GM23248 (cell line): ENCODE measurements at regions not wholly inside any gene's neighbourhood (a gene's known extent, or its start where the extent isn't known, plus 50 kb on each side); places are given as distances from the start of the nearest gene placed in this dataset.

Experiments
- EZH2 ChIP-seq: fragments of 200-600 bp; sonication (generic); IDR thresholded peaks from 2 replicates; pipeline ENCODE4 v1.6.1; 2018; ENCODE audit warnings: antibody characterized with exemption, mild to moderate bottlenecking; ENCODE audit not compliant: insufficient read depth, poor library complexity, severe bottlenecking
- EZH2phosphoT487 ChIP-seq: fragments of 200-600 bp; sonication (generic); IDR thresholded peaks from 2 replicates; pipeline ENCODE4 v1.6.1; 2018; ENCODE audit warnings: antibody characterized with exemption, moderate library complexity, mild to moderate bottlenecking, low read depth; ENCODE audit not compliant: insufficient read depth

DNA sequence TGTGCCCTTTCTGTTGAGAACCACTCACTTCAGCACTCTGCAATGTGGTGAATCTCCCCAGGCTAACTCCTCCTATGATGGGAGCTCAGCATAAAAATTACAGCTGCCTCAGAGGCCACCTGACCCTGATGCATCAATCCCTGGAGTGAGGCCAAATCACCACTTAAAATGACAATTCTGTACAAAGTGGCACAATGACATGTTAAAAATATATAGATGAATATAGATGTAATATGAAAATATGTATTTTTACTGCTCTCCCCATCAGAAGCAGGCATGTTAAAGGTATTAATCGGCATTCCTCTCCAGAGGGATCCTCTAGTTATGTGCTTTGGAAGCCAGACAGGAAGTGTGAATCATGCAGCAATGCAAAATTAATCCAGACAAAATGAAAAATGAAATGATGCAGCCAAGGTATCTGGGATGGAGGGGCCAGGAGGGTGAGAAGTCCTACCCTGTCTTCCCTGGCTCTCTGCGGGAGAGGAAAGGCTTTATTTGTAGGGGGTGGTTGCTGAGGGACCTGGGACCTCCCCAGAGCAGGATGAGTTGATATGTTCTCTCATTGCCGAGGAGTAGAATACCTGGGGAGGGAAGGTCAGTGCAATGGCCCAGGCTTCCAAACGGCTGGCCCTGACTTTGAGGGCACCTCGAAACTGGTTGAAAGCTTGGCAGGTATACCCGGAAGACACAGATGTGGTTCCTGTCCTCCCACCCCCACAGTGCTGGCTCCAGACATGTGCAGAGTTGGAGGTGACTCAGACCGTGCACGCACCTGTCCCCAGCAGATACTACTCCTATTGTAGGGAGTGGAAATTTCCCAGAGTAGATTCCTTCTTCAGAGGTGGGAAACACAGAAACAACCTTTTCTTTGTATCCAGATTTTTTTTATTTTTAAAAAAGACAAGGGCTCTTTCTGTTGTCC, 347.9 kb upstream of the NCAM1 start:
- TF ChIP-seq EZH2 (no peak), EZH2phosphoT487 (no peak)
